SHP77 treated with DMSO at 0.1 percent for 48 hours (cell line): ENCODE measurements at regions not wholly inside any gene's neighbourhood (a gene's known extent, or its start where the extent isn't known, plus 50 kb on each side); places are given as distances from the start of the nearest gene placed in this dataset.

Source experiments
- DNase-seq: peaks from one replicate; lab custom pipeline; 2025; lab: John Stamatoyannopoulos, UW

DNA sequence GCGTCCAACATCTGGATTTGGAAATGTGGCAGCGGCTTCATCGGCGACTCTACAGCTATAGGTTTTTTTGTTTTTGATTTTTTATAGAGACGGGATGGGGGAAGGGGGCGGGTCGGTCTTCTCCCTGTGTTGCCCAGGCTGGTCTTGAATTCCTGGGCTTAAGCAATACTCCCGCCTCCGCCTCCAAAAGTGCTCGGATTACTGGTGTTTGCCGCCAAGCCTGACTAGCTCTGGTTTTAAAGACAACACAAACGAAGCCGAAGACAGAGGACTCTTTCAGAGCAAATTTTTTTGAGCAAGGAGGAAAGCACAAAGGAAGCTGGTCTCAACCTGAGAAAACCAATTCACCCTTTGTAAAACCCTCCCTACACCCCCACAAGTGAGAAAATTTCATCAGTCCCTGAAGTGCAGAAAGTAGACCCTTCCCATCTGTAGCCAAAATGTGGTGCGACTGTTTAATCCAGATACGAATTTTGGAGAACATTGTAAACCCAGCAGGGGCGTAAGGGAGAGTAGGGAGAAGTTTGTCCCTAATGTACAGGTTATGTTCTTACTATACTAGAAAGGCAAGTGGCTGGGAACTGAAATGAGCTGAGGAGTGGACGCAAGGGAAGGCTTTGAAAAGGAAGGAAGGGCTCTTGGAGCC lies 185.9 kb downstream of the TRIM27 start:
- DNase-seq, result no peak

DNA sequence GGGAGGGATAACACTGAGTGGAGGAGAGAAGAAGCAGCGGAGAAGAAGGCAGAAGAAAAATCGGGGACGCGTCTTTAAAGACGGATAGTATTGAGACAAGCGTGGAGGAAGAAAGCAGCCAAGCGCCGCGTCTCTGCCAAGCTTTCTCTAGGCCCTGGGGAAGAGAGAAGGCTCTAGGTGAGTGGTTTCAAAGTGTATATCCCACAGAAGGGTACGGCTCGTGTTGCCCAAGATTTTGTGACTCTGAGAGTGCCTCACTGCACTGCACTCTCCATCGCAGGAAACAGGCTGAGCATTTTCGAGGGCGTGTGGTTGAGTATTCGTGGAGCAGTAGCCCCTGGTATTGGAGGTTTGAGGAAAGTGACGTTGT lies 185.4 kb downstream of the TRIM27 start:
- no peak for DNase-seq

- no peak for DNase-seq
Measured at GRCh38 chr6:28741363-28741762, 182.4 kb downstream of the TRIM27 start.

DNA sequence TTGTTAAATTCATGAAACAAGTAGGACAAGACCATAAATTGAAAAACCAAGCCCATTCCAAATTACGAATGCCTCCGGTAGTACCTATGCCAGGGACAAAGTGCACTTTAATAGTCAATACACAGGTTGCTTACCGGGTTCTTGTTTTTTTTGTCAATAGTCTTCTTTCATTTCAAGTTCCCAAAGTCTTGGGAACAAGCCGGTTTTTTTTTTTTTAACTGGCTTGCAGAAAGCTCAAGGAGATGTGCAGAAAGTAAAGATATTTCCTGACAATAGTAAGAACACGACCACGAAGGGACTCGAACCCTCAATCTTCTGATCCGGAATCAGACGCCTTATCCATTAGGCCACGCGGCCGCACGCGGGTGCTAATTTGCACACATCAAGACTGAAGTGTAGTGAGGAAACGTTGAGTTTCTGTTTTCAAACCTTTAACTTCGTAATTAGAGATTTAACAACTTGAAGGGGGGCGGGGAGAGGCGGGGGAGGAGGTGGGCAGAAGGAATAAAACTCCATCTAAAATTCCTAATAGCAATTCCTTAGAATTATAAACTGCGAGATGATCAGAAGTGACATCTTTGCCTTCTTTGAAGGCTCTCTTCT lies 181.0 kb downstream of the TRIM27 start:
- DNase-seq, result no peak

GRCh38 chr6:28743271-28743789 lies 180.5 kb downstream of the TRIM27 start:
- DNase-seq, result no peak

- DNase-seq, result no peak
Measured at GRCh38 chr6:28747083-28747630, 176.6 kb downstream of the TRIM27 start.

- DNase-seq, result peak; percentile 77
Measured at GRCh38 chr6:28747631-28748157, 176.1 kb downstream of the TRIM27 start.

GRCh38 chr6:28748192-28748591 lies 175.6 kb downstream of the TRIM27 start:
- DNase-seq, result no peak

DNA sequence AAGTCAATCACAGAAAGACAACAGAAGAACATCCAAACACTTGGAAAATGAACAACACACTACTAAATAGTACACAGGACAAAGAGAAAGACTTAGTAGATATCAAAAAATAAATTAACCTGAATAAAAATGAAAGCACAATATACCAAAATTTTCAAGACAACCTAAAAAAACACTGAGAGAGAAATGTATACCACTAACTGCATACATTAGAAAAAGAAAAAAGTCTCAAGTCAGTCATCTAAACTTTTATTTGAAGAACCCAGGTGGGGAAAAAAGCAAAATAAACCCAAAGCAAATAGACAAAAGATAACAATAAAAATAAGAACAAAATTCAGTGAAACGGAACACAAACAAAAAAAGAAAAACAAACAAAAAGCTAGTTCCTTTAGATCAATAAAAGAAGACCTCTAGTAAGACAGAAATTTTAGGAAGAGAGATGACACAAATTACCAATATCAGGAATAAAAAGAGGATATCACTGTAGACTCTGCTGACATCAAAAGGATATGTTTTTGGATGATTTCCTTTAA lies 172.8 kb downstream of the TRIM27 start:
- no peak for DNase-seq

- DNase-seq, result no peak
Measured at GRCh38 chr6:28751514-28751913, 172.3 kb downstream of the TRIM27 start.

GRCh38 chr6:28751963-28752350 lies 171.8 kb downstream of the TRIM27 start:
- DNase-seq, result no peak

DNA sequence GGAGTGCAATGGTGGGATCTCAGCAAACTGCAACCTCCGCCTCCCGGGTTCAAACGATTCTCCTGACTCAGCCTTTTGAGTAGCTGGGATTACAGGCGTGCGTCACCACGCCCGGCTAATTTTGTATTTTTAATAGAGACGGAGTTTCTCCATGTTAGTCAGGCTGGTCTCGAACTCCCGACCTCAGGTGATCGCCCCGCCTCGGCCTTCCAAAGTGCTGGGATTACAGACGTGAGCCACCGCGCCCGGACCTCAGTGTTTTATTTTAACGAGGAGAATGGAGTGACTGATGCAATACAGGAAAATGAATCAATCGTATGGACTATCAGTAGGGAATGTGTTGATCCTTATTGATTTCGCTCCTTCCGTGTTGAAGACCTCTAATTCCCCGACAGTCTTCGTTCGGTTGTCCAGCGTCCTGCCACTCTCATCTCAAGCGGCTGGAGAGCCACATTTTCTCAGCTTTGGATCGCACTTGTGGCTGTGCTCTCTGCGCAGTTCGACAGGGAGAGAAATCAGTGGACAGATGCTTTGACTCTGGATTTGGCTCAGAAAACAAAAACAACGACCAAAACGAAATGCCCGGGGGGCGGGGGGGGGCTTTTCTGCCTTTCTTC lies 166.2 kb downstream of the TRIM27 start:
- DNase-seq, result no peak

DNA sequence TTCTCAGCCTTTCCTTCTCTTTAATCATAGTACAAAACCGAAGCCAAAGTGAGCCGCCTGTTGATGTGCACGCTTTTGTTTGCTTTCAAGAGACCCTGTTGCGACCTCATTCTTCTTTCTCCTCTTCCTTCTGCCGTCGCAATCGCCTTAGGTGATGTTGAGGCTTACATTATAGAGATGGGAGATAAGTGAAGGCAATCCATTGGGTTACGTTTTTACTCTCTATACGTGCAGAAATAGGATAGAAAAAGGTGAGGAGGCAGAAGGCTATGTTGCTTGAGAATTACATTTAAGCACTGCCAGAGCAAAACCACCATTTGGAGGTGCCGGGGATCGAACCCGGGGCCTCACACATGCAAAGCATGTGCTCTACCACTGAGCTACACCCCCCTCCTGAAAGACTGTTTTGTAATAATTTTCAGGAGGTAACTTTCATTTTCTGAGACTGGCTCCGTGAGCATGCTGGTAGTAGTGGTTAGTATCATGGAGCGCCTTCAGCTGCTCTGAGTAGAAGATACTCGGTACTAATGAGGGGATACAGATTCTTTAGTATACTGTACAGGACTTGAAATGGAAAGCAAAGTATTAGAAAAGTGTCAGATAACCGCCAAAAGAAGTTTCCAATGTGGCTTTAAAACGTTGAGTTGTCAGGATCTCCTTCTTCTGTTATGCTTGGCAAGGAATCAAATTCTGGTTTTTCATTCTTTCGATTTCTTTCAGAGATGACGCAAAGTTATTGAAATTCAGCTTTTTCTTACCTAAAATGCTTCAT lies 165.6 kb downstream of the TRIM27 start:
- DNase-seq, result peak; percentile 14

- DNase-seq, result no peak
Measured at GRCh38 chr6:28758818-28759235, 165.0 kb downstream of the TRIM27 start.

- no peak for DNase-seq
Measured at GRCh38 chr6:28764014-28764723, 159.6 kb downstream of the TRIM27 start.

DNA sequence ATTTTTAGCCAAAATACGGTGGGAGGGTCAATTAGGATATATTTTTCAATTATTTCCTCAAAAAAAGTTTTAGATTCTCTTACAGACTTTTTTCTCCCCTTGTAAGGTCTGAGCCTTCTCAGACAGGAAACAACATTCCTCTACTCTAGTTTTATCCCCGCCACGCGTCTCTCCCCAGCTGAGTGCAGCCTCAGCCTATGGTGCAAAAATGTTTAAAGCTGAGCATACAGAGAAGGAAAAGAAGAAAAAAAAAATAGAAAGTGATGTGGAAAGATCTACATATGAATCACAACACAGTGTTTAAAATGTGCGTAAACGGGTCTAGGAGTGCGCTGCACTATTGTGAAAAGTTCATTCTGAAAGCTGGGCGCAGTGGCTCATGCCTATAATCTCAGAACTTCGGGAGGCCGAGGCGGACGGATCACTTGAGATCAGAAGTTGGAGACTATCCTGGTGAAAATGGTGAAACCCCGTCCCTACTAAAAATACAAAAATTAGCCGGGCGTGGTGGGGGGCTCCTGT lies 159.0 kb downstream of the TRIM27 start:
- no peak for DNase-seq

DNA sequence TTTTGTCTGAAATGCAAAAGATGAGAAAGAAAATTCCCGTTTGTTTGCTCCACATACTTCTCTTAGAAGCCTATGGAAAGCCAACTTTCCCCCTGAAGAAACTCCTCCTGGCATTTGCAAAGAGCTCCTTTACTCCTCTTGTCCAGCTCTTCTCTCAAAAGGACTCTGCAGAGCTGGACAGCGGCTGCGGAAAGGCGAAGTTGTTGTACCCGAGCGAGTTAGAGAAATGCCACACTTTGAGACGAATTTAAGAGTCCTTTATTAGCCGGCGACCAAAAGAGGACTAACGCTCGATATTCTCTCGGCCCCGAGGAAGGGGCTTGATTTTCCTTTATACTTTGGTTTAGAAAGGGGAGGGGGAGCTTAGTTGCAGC lies 157.8 kb downstream of the TRIM27 start:
- no peak for DNase-seq

DNA sequence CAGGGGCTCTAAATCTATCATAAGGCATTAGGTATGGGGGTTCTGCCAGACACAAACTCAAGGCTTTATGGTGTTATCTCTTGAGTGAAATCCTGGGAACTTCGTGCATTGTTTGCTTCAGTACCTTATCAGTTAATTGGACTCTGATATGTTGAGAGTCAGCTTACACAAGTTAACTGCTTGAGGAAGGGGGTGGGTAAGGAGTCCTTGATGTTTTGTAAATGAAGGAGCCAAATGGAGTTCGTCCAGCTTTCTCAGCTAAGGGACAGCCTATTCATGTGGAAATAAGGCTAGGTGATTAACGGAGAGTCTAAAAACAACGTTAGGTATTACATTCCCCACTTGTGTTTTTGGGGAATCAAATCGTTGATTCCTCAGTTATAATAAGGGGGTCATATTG lies 157.4 kb downstream of the TRIM27 start:
- DNase-seq, result no peak

DNA sequence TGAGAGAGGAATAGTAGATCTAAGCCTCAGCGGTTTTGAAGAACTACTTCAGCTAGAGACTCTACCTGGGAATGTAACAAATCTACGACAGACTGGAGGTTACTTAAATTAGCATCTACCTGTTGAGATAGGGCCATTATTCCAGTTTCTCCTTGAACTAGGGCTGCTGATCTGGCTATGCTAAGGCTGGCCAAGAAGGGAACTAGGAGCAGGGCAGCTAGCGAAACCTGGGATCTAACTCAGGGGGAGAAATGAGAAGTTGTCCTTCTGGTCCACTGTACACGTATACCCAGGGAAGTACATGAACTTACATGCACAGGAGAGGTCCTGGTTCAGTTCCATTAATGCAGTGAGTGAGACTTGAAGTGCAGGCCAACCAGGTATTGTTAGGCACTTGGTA lies 156.7 kb downstream of the TRIM27 start:
- DNase-seq, result no peak

GRCh38 chr6:28767691-28768090 lies 156.1 kb downstream of the TRIM27 start:
- no peak for DNase-seq
